Endothelial cell of umbilical vein (primary cell): ENCODE measurements at regions not wholly inside any gene's neighbourhood (a gene's known extent, or its start where the extent isn't known, plus 50 kb on each side); places are given as distances from the start of the nearest gene placed in this dataset.
"Not testable (repeated sequence)": the region's sequence is repeated elsewhere in the genome, so short reads cannot be mapped to it uniquely, and the experiment has no call there.

ENCODE experiments used
- BruUV-seq: library from RNA; stranded (reverse); fragments of 400-500 nt; replicated peaks from 2 replicates; lab custom pipeline; 2021; lab: Mats Ljungman, UMichigan
- CTCF ChIA-PET: fragments of 300-600, 350-600 bp; sonication (Branson Sonifier 250); formaldehyde crosslinking; loops from one replicate; lab custom pipeline; 2021; ENCODE audit warnings: antibody characterized with exemption, inconsistent platforms; lab: Charles Lee
- POLR2A ChIA-PET: fragments of 300-600, 350-600 bp; sonication (Branson Sonifier 250); formaldehyde crosslinking; loops from one replicate; lab custom pipeline; 2021; ENCODE audit warnings: antibody characterized with exemption, inconsistent platforms; lab: Charles Lee
- DNase-seq: peaks from one replicate; pipeline ENCODE4 v3.0.0-alpha.2; 2011; ENCODE audit warnings: low read depth, low spot score
- FAIRE-seq: peaks from 2 replicates; lab custom pipeline; 2011; peaks lifted over from hg19 to GRCh38; lab: Jason Lieb, UNC
- H2AFZ ChIP-seq: 2 replicates; pipeline ENCODE4 v1.6.0; 2012; ENCODE audit warnings: low read depth, low read length, control low read depth, inconsistent platforms
- H3K27ac ChIP-seq: 2 replicates; pipeline ENCODE4 v1.5.1; 2011; ENCODE audit warnings: low read depth, mild to moderate bottlenecking, control low read depth, low read length, moderate library complexity; ENCODE audit not compliant: insufficient read depth
- H3K27me3 ChIP-seq, 2 experiments: 2 replicates each; pipeline versions ENCODE4 v1.6.0 to v1.6.1; 2011; ENCODE audit warnings: low read length in 2 of 2, mixed read lengths in 1 of 2; ENCODE audit not compliant: control insufficient read depth in 2 of 2, insufficient read depth in 2 of 2
- H3K36me3 ChIP-seq, 2 experiments: 2 replicates in 1 of 2; 3 replicates in 1 of 2; pipeline ENCODE4 v1.5.1; 2011; ENCODE audit warnings: low read length in 2 of 2, mild to moderate bottlenecking in 1 of 2, moderate library complexity in 1 of 2; ENCODE audit not compliant: control insufficient read depth in 2 of 2, insufficient read depth in 2 of 2; ENCODE audit errors: extremely low read depth in 1 of 2
- H3K4me1 ChIP-seq: 3 replicates; pipeline ENCODE4 v1.5.1; 2011; ENCODE audit warnings: mild to moderate bottlenecking, low read length; ENCODE audit not compliant: control insufficient read depth, insufficient read depth; ENCODE audit errors: extremely low read depth
- H3K4me2 ChIP-seq: 2 replicates; pipeline ENCODE4 v1.6.1; 2011; ENCODE audit warnings: low read length, control low read depth, mixed read lengths; ENCODE audit not compliant: insufficient read depth
- H3K4me3 ChIP-seq, 3 experiments: fragments of 200-600 bp in 1 of 3; sonication (generic), shearing (Covaris generic) in 1 of 3; replicated peaks in 1 of 3; 2 replicates each; pipeline ENCODE4 v1.5.1; 2011 to 2016; ENCODE audit warnings: control low read depth in 3 of 3, low read length in 3 of 3, mild to moderate bottlenecking in 2 of 3, inconsistent platforms in 1 of 3, low read depth in 1 of 3, moderate library complexity in 1 of 3; ENCODE audit not compliant: insufficient read depth in 1 of 3
- H3K79me2 ChIP-seq: 2 replicates; pipeline ENCODE4 v1.6.0; 2012; ENCODE audit warnings: low read length, inconsistent platforms; ENCODE audit not compliant: control insufficient read depth, insufficient read depth
- H3K9ac ChIP-seq: replicated peaks from 2 replicates; pipeline ENCODE3; 2011; ENCODE audit warnings: low read length, control low read depth; ENCODE audit not compliant: insufficient read depth; ENCODE audit errors: extremely low read depth
- H3K9me1 ChIP-seq: replicated peaks from 3 replicates; pipeline ENCODE4 v1.6.0; 2011; ENCODE audit warnings: mild to moderate bottlenecking, low read length; ENCODE audit not compliant: control insufficient read depth, insufficient read depth; ENCODE audit errors: extremely low read depth
- H3K9me3 ChIP-seq: replicated peaks from 2 replicates; pipeline ENCODE4 v1.5.1; 2012; ENCODE audit warnings: low read length, inconsistent platforms; ENCODE audit not compliant: control insufficient read depth, insufficient read depth
- H4K20me1 ChIP-seq: replicated peaks from 2 replicates; pipeline ENCODE3; 2011; ENCODE audit warnings: mild to moderate bottlenecking, low read length; ENCODE audit not compliant: control insufficient read depth, insufficient read depth; ENCODE audit errors: extremely low read depth
- EZH2 ChIP-seq: IDR thresholded peaks from 2 replicates; pipeline ENCODE4 v1.6.1; 2012; ENCODE audit warnings: borderline replicate concordance, low read depth, mild to moderate bottlenecking, moderate library complexity, low read length, inconsistent platforms; ENCODE audit not compliant: severe bottlenecking
- FOS ChIP-seq: IDR thresholded peaks from 2 replicates; pipeline ENCODE4 v1.6.1; 2011; ENCODE audit warnings: mild to moderate bottlenecking, low read length, moderate library complexity, borderline replicate concordance; ENCODE audit not compliant: insufficient read depth
- GATA2 ChIP-seq: IDR thresholded peaks from 2 replicates; pipeline ENCODE4 v1.7.0; 2011; ENCODE audit warnings: low read depth, mild to moderate bottlenecking, moderate library complexity, mixed read lengths, low read length; ENCODE audit not compliant: insufficient read length, insufficient read depth
- JUN ChIP-seq: IDR thresholded peaks from 2 replicates; pipeline ENCODE4 v1.6.1; 2011; ENCODE audit warnings: borderline replicate concordance, low read depth; ENCODE audit not compliant: insufficient read length, insufficient read depth
- MYC ChIP-seq: IDR thresholded peaks from one replicate; pipeline ENCODE4 v1.6.1; 2011; ENCODE audit warnings: mild to moderate bottlenecking, low read depth, low read length
- POLR2A ChIP-seq: IDR thresholded peaks from 2 replicates; pipeline ENCODE4 v1.6.1; 2012; ENCODE audit warnings: low read depth, mild to moderate bottlenecking, control low read depth, low read length
- POLR2AphosphoS5 ChIP-seq: IDR thresholded peaks from 2 replicates; pipeline ENCODE4 v1.6.1; 2012; ENCODE audit warnings: low read depth, mild to moderate bottlenecking, control low read depth, low read length, moderate library complexity; ENCODE audit not compliant: insufficient read depth
- dilution Hi-C: fragments of 300-500 bp; cut with MboI; formaldehyde crosslinking; loops from one replicate; pipeline ENCODE4 v1.15.0; 2019; ENCODE audit warnings: low sequenced_read_pairs; ENCODE audit not compliant: extremely low pct_ligation_motif_present
- intact Hi-C: fragments of 100-400 bp; cut with micrococcal nuclease; formaldehyde crosslinking; loops from one replicate; pipeline ENCODE4 v1.10.0; 2022
- TF ChIP-seq, protein P1 (sequence below), 2 donors: IDR thresholded peaks; 1 replicate in 1 of 2; 2 replicates in 1 of 2; pipeline ENCODE4 v1.5.1; 2011; ENCODE audit warnings: low read length in 2 of 2, mild to moderate bottlenecking in 2 of 2, moderate library complexity in 2 of 2, control low read depth in 1 of 2, inconsistent platforms in 1 of 2, low read depth in 1 of 2; ENCODE audit not compliant: insufficient read depth in 1 of 2; ENCODE audit errors: extremely low read depth in 1 of 2
- TF ChIP-seq, protein P2 (sequence below): IDR thresholded peaks from 2 replicates; pipeline ENCODE4 v1.6.1; 2011; ENCODE audit not compliant: insufficient read depth, insufficient read length

DNA sequence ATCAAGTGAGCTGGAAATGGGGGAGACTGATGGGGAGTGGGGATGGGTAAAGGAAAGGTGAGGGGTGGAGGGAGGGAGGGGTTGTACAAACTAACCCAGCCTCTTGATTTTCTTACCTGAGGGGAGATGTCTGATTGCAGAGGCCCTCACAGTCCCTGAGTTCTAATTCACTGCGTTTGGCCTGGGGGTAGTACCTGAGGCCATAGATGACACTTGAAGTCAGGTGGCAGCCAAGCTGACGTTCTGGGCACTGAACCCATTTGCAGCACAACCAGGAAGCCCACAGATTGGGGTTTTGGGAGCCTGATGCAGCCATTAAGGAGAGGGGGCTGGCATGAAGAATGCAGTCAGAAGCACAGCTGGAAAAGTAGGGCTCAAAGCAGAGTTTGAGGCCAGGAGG, 153.8 kb upstream of the DTNBP1 start:
- no peak for DNase-seq
- no peaks in the 10 kb centered on the region for H3K4me1 ChIP-seq
- POLR2A ChIA-PET, result no interaction called here
- dilution Hi-C loops (no loop called here), intact Hi-C loops (no loop called here)
- no peaks in the 10 kb centered on the region for H3K79me2 ChIP-seq
- H3K4me3 ChIP-seq, result no peak overlapping the region
- TF ChIP-seq POLR2A (no peak), JUN (no peak), POLR2AphosphoS5 (no peak), MYC (no peak), EZH2 (no peak), GATA2 (no peak), FOS (no peak)
- TF ChIP-seq, protein P1, sequence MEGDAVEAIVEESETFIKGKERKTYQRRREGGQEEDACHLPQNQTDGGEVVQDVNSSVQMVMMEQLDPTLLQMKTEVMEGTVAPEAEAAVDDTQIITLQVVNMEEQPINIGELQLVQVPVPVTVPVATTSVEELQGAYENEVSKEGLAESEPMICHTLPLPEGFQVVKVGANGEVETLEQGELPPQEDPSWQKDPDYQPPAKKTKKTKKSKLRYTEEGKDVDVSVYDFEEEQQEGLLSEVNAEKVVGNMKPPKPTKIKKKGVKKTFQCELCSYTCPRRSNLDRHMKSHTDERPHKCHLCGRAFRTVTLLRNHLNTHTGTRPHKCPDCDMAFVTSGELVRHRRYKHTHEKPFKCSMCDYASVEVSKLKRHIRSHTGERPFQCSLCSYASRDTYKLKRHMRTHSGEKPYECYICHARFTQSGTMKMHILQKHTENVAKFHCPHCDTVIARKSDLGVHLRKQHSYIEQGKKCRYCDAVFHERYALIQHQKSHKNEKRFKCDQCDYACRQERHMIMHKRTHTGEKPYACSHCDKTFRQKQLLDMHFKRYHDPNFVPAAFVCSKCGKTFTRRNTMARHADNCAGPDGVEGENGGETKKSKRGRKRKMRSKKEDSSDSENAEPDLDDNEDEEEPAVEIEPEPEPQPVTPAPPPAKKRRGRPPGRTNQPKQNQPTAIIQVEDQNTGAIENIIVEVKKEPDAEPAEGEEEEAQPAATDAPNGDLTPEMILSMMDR (IDR thresholded peaks at IDR 0.05; ENCODE audit: extremely low read depth in 1 of 2, insufficient read depth in 1 of 2, low read depth in 1 of 2, low read length in 2 of 2), result no peak
- TF ChIP-seq, protein P2, sequence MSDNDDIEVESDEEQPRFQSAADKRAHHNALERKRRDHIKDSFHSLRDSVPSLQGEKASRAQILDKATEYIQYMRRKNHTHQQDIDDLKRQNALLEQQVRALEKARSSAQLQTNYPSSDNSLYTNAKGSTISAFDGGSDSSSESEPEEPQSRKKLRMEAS, result no peak
- H3K36me3 ChIP-seq, result no peaks in the 10 kb centered on the region
- H3K27me3 ChIP-seq, result no peaks in the 10 kb centered on the region
- H3K27ac ChIP-seq, result no peak overlapping the region
- H3K9ac ChIP-seq, result no peak overlapping the region
- no peak for FAIRE-seq
- no peaks in the 10 kb centered on the region for H3K9me3 ChIP-seq
- CTCF ChIA-PET, result no interaction called here
- no peak overlapping the region for H3K4me2 ChIP-seq
- H3K9me1 ChIP-seq, result no peaks in the 10 kb centered on the region
- H4K20me1 ChIP-seq, result no peaks in the 10 kb centered on the region
- H2AFZ ChIP-seq, result no peak overlapping the region
- BruUV-seq, result no TSS peak

DNA sequence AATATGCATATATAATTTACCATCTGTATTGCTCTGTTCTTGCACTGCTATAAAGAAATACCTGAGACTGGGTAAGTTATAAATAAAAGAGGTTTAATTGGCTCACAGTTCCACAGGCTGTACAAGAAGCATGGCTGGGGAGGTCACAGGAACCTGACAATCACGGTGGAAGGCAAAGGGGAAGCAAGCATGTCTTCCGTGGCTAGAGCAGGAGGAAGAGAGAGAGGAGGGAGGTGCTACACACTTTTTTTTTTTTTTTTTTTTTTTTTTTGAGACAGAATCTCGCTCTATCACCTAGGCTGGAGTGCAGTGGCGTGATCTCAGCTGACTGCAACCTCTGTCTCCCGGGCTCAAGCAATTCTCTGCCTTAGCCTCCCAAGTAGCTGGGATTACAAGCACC, 150.9 kb upstream of the DTNBP1 start:
- H3K36me3 ChIP-seq, H3K27me3 ChIP-seq, intact Hi-C loops, H3K4me2 ChIP-seq, CTCF ChIA-PET, H3K9ac ChIP-seq, H3K4me1 ChIP-seq, dilution Hi-C loops, H3K9me1 ChIP-seq, DNase-seq, H2AFZ ChIP-seq, BruUV-seq, H3K4me3 ChIP-seq, H3K79me2 ChIP-seq, H3K27ac ChIP-seq, H4K20me1 ChIP-seq, FAIRE-seq, H3K9me3 ChIP-seq, POLR2A ChIA-PET: not testable (repeated sequence)
